ENCODE measurements at regions not wholly inside any gene's neighbourhood (a gene's known extent, or its start where the extent isn't known, plus 50 kb on each side); places are given as distances from the start of the nearest gene placed in this dataset.

- no peak for DNase-seq
- no peak overlapping the region for H3K27ac ChIP-seq (ENCODE audit: low read length)
- H4K20me1 ChIP-seq (ENCODE audit: insufficient read depth, low read length), result no peaks in the 10 kb centered on the region
- H3K4me3 ChIP-seq (ENCODE audit: low read length), result no peak overlapping the region
- no peaks in the 10 kb centered on the region for H3K36me3 ChIP-seq (replicated peaks; ENCODE audit: insufficient read depth, low read length)
- no peaks in the 10 kb centered on the region for H3K27me3 ChIP-seq (replicated peaks; ENCODE audit: insufficient read depth, low read length)
- H3K9me3 ChIP-seq (replicated peaks; ENCODE audit: insufficient read depth, low read length), result no peaks in the 10 kb centered on the region
- TF ChIP-seq EZH2phosphoT487 (IDR thresholded peaks at IDR 0.05; ENCODE audit: low read length) (no peak), EZH2 (optimal IDR thresholded peaks at IDR 0.05; ENCODE audit: low read depth, low read length) (no peak)
- TF ChIP-seq, protein P1, sequence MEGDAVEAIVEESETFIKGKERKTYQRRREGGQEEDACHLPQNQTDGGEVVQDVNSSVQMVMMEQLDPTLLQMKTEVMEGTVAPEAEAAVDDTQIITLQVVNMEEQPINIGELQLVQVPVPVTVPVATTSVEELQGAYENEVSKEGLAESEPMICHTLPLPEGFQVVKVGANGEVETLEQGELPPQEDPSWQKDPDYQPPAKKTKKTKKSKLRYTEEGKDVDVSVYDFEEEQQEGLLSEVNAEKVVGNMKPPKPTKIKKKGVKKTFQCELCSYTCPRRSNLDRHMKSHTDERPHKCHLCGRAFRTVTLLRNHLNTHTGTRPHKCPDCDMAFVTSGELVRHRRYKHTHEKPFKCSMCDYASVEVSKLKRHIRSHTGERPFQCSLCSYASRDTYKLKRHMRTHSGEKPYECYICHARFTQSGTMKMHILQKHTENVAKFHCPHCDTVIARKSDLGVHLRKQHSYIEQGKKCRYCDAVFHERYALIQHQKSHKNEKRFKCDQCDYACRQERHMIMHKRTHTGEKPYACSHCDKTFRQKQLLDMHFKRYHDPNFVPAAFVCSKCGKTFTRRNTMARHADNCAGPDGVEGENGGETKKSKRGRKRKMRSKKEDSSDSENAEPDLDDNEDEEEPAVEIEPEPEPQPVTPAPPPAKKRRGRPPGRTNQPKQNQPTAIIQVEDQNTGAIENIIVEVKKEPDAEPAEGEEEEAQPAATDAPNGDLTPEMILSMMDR (IDR thresholded peaks at IDR 0.05; ENCODE audit: low read length), result no peak
- no peaks in the 10 kb centered on the region for H3K4me1 ChIP-seq (ENCODE audit: low read length)
- H3K9me2 ChIP-seq (replicated peaks; ENCODE audit: insufficient read depth, low read length), result no peaks in the 10 kb centered on the region
- no peak overlapping the region for H3K4me2 ChIP-seq (ENCODE audit: low read depth, low read length)
- H3F3A ChIP-seq (ENCODE audit: insufficient read depth, low read length), result no peaks in the 10 kb centered on the region
- no peak overlapping the region for H3K9ac ChIP-seq (ENCODE audit: low read length)
- no peaks in the 10 kb centered on the region for H3K79me2 ChIP-seq (ENCODE audit: low read length)
- no peak overlapping the region for H2AFZ ChIP-seq (ENCODE audit: low read length)
Observed at GRCh38 chr4:106762666-106763443, 273.3 kb downstream of the DKK2 start.

GRCh38 chr4:106753426-106753825, 282.7 kb downstream of the DKK2 start:
- Histone ChIP-seq H3K27ac (ENCODE audit: low read length) (no peak overlapping the region), H3K27me3 (replicated peaks; ENCODE audit: insufficient read depth, low read length) (no peaks in the 10 kb centered on the region), H3K4me3 (ENCODE audit: low read length) (no peak overlapping the region), H3K4me1 (ENCODE audit: low read length) (no peaks in the 10 kb centered on the region), H4K20me1 (ENCODE audit: insufficient read depth, low read length) (no peaks in the 10 kb centered on the region), H2AFZ (ENCODE audit: low read length) (no peak overlapping the region), H3K79me2 (ENCODE audit: low read length) (no peaks in the 10 kb centered on the region), H3K9me3 (replicated peaks; ENCODE audit: insufficient read depth, low read length) (no peaks in the 10 kb centered on the region), H3K9ac (ENCODE audit: low read length) (no peak overlapping the region), H3F3A (ENCODE audit: insufficient read depth, low read length) (no peaks in the 10 kb centered on the region), H3K36me3 (replicated peaks; ENCODE audit: insufficient read depth, low read length) (no peaks in the 10 kb centered on the region), H3K9me2 (replicated peaks; ENCODE audit: insufficient read depth, low read length) (no peaks in the 10 kb centered on the region), H3K4me2 (ENCODE audit: low read depth, low read length) (no peak overlapping the region)
- no peak for DNase-seq
- TF ChIP-seq EZH2 (optimal IDR thresholded peaks at IDR 0.05; ENCODE audit: low read depth, low read length) (no peak), EZH2phosphoT487 (IDR thresholded peaks at IDR 0.05; ENCODE audit: low read length) (no peak)
- TF ChIP-seq, protein P1 (IDR thresholded peaks at IDR 0.05; ENCODE audit: low read length), result no peak

DNA sequence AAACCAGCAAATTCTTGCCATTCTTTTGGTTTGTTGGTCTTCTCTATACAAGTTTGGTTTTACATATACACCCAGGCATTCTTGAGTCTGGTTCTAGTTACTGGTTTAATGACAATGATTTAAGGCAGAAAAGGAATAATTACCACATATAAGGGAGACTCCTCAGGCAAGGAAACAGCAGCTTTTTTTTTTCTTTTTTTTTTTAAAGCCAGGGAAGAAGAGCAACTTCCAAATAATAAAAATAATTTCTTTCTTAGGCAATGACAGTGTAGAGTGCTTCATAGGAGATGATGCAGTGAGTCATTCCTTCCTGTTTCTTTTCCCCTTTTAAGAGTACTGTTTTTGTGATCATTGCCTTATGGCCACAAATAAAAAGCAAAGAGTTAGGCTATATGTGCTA, 289.7 kb downstream of the DKK2 start:
- Histone ChIP-seq H3K4me2 (ENCODE audit: low read depth, low read length) (no peak overlapping the region), H3F3A (ENCODE audit: insufficient read depth, low read length) (no peaks in the 10 kb centered on the region), H2AFZ (ENCODE audit: low read length) (no peak overlapping the region), H3K9ac (ENCODE audit: low read length) (no peak overlapping the region), H3K27me3 (replicated peaks; ENCODE audit: insufficient read depth, low read length) (no peaks in the 10 kb centered on the region), H3K4me3 (ENCODE audit: low read length) (no peak overlapping the region), H3K27ac (ENCODE audit: low read length) (no peak overlapping the region), H3K36me3 (replicated peaks; ENCODE audit: insufficient read depth, low read length) (no peaks in the 10 kb centered on the region), H3K9me3 (replicated peaks; ENCODE audit: insufficient read depth, low read length) (no peaks in the 10 kb centered on the region), H3K79me2 (ENCODE audit: low read length) (no peaks in the 10 kb centered on the region), H4K20me1 (ENCODE audit: insufficient read depth, low read length) (no peaks in the 10 kb centered on the region), H3K4me1 (ENCODE audit: low read length) (no peaks in the 10 kb centered on the region), H3K9me2 (replicated peaks; ENCODE audit: insufficient read depth, low read length) (no peaks in the 10 kb centered on the region)
- TF ChIP-seq, protein P1 (IDR thresholded peaks at IDR 0.05; ENCODE audit: low read length), result no peak
- TF ChIP-seq EZH2phosphoT487 (IDR thresholded peaks at IDR 0.05; ENCODE audit: low read length) (no peak), EZH2 (optimal IDR thresholded peaks at IDR 0.05; ENCODE audit: low read depth, low read length) (no peak)
- DNase-seq, result no peak

Data from MM.1S (cell line).